ENCODE measurements at regions not wholly inside any gene's neighbourhood (a gene's known extent, or its start where the extent isn't known, plus 50 kb on each side); places are given as distances from the start of the nearest gene placed in this dataset.

- TF ChIP-seq CTCF (conservative IDR thresholded peaks at IDR 0.05; ENCODE audit: low read depth, low read length) (no peak), EZH2 (IDR thresholded peaks at IDR 0.05; ENCODE audit: low read length, unreplicated experiment) (no peak), EZH2phosphoT487 (IDR thresholded peaks at IDR 0.05; ENCODE audit: borderline replicate concordance, low read length) (no peak)
These were observed 365.7 kb downstream of the SEC14L1 start for GRCh38 chr17:77506371-77506991.

Measured in PC-3 (cell line).